Tongue (tissue), 1 donor: ENCODE measurements at regions not wholly inside any gene's neighbourhood (a gene's known extent, or its start where the extent isn't known, plus 50 kb on each side); places are given as distances from the start of the nearest gene placed in this dataset.

Experiments used
- DNase-seq: peaks from one replicate; pipeline ENCODE4 v3.0.0-alpha.2; 2015

- no peak for DNase-seq
Observed at GRCh38 chr3:76065964-76066363, 280.6 kb upstream of the ZNF717 start.

- no peak for DNase-seq
Observed at GRCh38 chr3:76078101-76078500, 292.8 kb upstream of the ZNF717 start.

- no peak for DNase-seq
Observed at GRCh38 chr3:76083992-76084391, 298.6 kb upstream of the ZNF717 start.

- DNase-seq = no peak
Observed at GRCh38 chr3:76096036-76096435, 310.7 kb upstream of the ZNF717 start.

GRCh38 chr3:76096836-76097588 is 311.7 kb upstream of the ZNF717 start:
- DNase-seq = no peak

GRCh38 chr3:76097589-76097969 is 312.2 kb upstream of the ZNF717 start:
- no peak for DNase-seq

- DNase-seq = no peak
Observed at GRCh38 chr3:76099956-76100355, 314.6 kb upstream of the ZNF717 start.

- DNase-seq = peak; percentile 50
Observed at GRCh38 chr3:76107935-76108570, 322.7 kb upstream of the ZNF717 start.

- DNase-seq = no peak
Observed at GRCh38 chr3:76111808-76112207, 326.5 kb upstream of the ZNF717 start.

GRCh38 chr3:76122007-76122406 is 336.7 kb upstream of the ZNF717 start:
- DNase-seq = no peak

- no peak for DNase-seq
Observed at GRCh38 chr3:76129441-76129840, 344.1 kb upstream of the ZNF717 start.

- no peak for DNase-seq
Observed at GRCh38 chr3:76131396-76132153, 346.2 kb upstream of the ZNF717 start.

GRCh38 chr3:76132154-76132470 is 346.8 kb upstream of the ZNF717 start:
- no peak for DNase-seq

- DNase-seq = no peak
Observed at GRCh38 chr3:76134166-76134565, 348.8 kb upstream of the ZNF717 start.

GRCh38 chr3:76138921-76139320 is 353.6 kb upstream of the ZNF717 start:
- DNase-seq = no peak

GRCh38 chr3:76147846-76148245 is 362.5 kb upstream of the ZNF717 start:
- DNase-seq = no peak

- no peak for DNase-seq
Observed at GRCh38 chr3:76152028-76152427, 366.7 kb upstream of the ZNF717 start.

GRCh38 chr3:76161856-76162255 is 376.5 kb upstream of the ZNF717 start:
- no peak for DNase-seq

- no peak for DNase-seq
Observed at GRCh38 chr3:76171647-76172046, 386.3 kb upstream of the ZNF717 start.

- no peak for DNase-seq
Observed at GRCh38 chr3:76177610-76178009, 392.3 kb upstream of the ZNF717 start.

- DNase-seq = no peak
Observed at GRCh38 chr3:76178412-76178811, 393.1 kb upstream of the ZNF717 start.

- DNase-seq = no peak
Observed at GRCh38 chr3:76181213-76181612, 395.9 kb upstream of the ZNF717 start.

GRCh38 chr3:76198086-76198485 is 412.7 kb upstream of the ZNF717 start:
- DNase-seq = no peak

GRCh38 chr3:76199382-76199781 is 414.0 kb upstream of the ZNF717 start:
- DNase-seq = peak; percentile 2
